IMR-90 (cell line): ENCODE measurements at regions not wholly inside any gene's neighbourhood (a gene's known extent, or its start where the extent isn't known, plus 50 kb on each side); places are given as distances from the start of the nearest gene placed in this dataset.

Experiments used
- ATAC-seq: fragments of 200-7000 bp; cut with Tn5 transposase; 2 replicates; pipeline ENCODE4 v1.9.1; 2020; ENCODE audit warnings: low read depth, mild to moderate bottlenecking, moderate library complexity
- BruUV-seq: library from RNA; stranded (reverse); fragments of 400-500 nt; replicated peaks from 2 replicates; lab custom pipeline; 2021; lab: Mats Ljungman, UMichigan
- CTCF ChIA-PET: fragments of 300-600 bp; formaldehyde crosslinking; extraction: SDS; loops from one replicate; lab custom pipeline; 2021; ENCODE audit warnings: antibody characterized with exemption; lab: Yijun Ruan, JAX
- POLR2A ChIA-PET: fragments of 300-600 bp; sonication (Branson Sonifier 250); formaldehyde crosslinking; loops from one replicate; lab custom pipeline; 2022; ENCODE audit warnings: antibody characterized with exemption; ENCODE audit not compliant: unreplicated experiment; lab: Charles Lee
- DNase-seq: peaks from one replicate; pipeline ENCODE4 v3.0.0; 2013
- H2AFZ ChIP-seq: replicated peaks from 2 replicates; pipeline ENCODE3; 2013; ENCODE audit warnings: low read length, mild to moderate bottlenecking; ENCODE audit not compliant: poor library complexity
- H2AK5ac ChIP-seq: 2 replicates; pipeline ENCODE4 v1.6.1; 2013; ENCODE audit warnings: low read depth, low read length, inconsistent platforms
- H2AK9ac ChIP-seq: replicated peaks from 2 replicates; pipeline ENCODE3; 2013; ENCODE audit warnings: mild to moderate bottlenecking, low read depth, low read length, moderate library complexity; ENCODE audit not compliant: poor library complexity
- H2BK120ac ChIP-seq: 2 replicates; pipeline ENCODE4 v1.6.1; 2013; ENCODE audit warnings: low read depth, low read length, inconsistent platforms
- H2BK15ac ChIP-seq: 3 replicates; pipeline ENCODE4 v1.6.1; 2013; ENCODE audit warnings: low read depth, low read length, inconsistent platforms
- H2BK20ac ChIP-seq: 2 replicates; pipeline ENCODE4 v1.6.1; 2013; ENCODE audit warnings: low read depth, mild to moderate bottlenecking, inconsistent platforms, low read length, moderate library complexity
- H2BK5ac ChIP-seq: 2 replicates; pipeline ENCODE4 v1.6.1; 2013; ENCODE audit warnings: mild to moderate bottlenecking, low read depth, low read length, inconsistent platforms; ENCODE audit not compliant: poor library complexity, severe bottlenecking
- H3K14ac ChIP-seq: replicated peaks from 2 replicates; pipeline ENCODE4 v1.6.1; 2013; ENCODE audit warnings: low read depth, low read length, inconsistent platforms
- H3K18ac ChIP-seq: 2 replicates; pipeline ENCODE4 v1.6.1; 2013; ENCODE audit warnings: low read depth, low read length, control low read depth
- H3K23ac ChIP-seq: 2 replicates; pipeline ENCODE4 v1.6.1; 2013; ENCODE audit warnings: low read depth, low read length, inconsistent platforms
- H3K27ac ChIP-seq: 2 replicates; pipeline ENCODE4 v1.5.1; 2013; ENCODE audit warnings: mild to moderate bottlenecking, control low read depth, low read length; ENCODE audit not compliant: insufficient read depth
- H3K27me3 ChIP-seq: 2 replicates; pipeline ENCODE4 v1.6.1; 2013; ENCODE audit warnings: low read length; ENCODE audit not compliant: control insufficient read depth, insufficient read depth
- H3K36me3 ChIP-seq: 2 replicates; pipeline ENCODE4 v1.6.1; 2013; ENCODE audit warnings: low read length, mixed read lengths; ENCODE audit not compliant: control insufficient read depth, insufficient read depth
- H3K4ac ChIP-seq: 2 replicates; pipeline ENCODE4 v1.6.1; 2013; ENCODE audit warnings: low read depth, low read length, inconsistent platforms
- H3K4me1 ChIP-seq: 2 replicates; pipeline ENCODE4 v1.6.1; 2013; ENCODE audit warnings: low read length, mixed read lengths; ENCODE audit not compliant: control insufficient read depth, insufficient read depth
- H3K4me2 ChIP-seq: 2 replicates; pipeline ENCODE4 v1.6.1; 2013; ENCODE audit warnings: low read depth, mild to moderate bottlenecking, control low read depth, low read length, moderate library complexity
- H3K4me3 ChIP-seq: 2 replicates; pipeline ENCODE4 v1.5.1; 2013; ENCODE audit warnings: low read depth, mild to moderate bottlenecking, control low read depth, low read length, moderate library complexity; ENCODE audit not compliant: insufficient read depth
- H3K56ac ChIP-seq: 2 replicates; pipeline ENCODE4 v1.6.1; 2013; ENCODE audit warnings: low read length, inconsistent platforms; ENCODE audit not compliant: insufficient read depth; ENCODE audit errors: extremely low read depth
- H3K79me1 ChIP-seq, 2 experiments: 2 replicates each; pipeline ENCODE4 v1.6.1; 2013; ENCODE audit warnings: low read length in 2 of 2, inconsistent platforms in 1 of 2, low read depth in 1 of 2
- H3K9ac ChIP-seq: 2 replicates; pipeline ENCODE4 v1.6.1; 2013; ENCODE audit warnings: low read depth, low read length, control low read depth
- H3K9me1 ChIP-seq: 2 replicates; pipeline ENCODE4 v1.6.1; 2013; ENCODE audit warnings: low read length, inconsistent platforms; ENCODE audit not compliant: insufficient read depth
- H3K9me3 ChIP-seq: 2 replicates; pipeline ENCODE4 v1.6.1; 2013; ENCODE audit warnings: low read length; ENCODE audit not compliant: control insufficient read depth, insufficient read depth
- H4K20me1 ChIP-seq: 2 replicates; pipeline ENCODE4 v1.6.1; 2013; ENCODE audit warnings: low read length, inconsistent platforms; ENCODE audit not compliant: insufficient read depth
- H4K5ac ChIP-seq: 2 replicates; pipeline ENCODE4 v1.6.1; 2013; ENCODE audit warnings: mild to moderate bottlenecking, low read depth, low read length, control low read depth
- H4K8ac ChIP-seq, 2 experiments: 2 replicates each; pipeline ENCODE4 v1.6.1; 2013; ENCODE audit warnings: low read depth in 2 of 2, low read length in 2 of 2, control low read depth in 1 of 2, inconsistent platforms in 1 of 2
- H4K91ac ChIP-seq: 2 replicates; pipeline ENCODE4 v1.6.1; 2013; ENCODE audit warnings: low read depth, low read length, inconsistent platforms; ENCODE audit not compliant: insufficient read depth
- CTCF ChIP-seq: conservative IDR thresholded peaks from 2 replicates; pipeline ENCODE4 v1.5.1; 2012; ENCODE audit warnings: mild to moderate bottlenecking, low read depth, low read length, improper control_type of control experiment
- ELK1 ChIP-seq: fragments of 150-350 bp; IDR thresholded peaks from 2 replicates; pipeline ENCODE4 v1.6.1; 2016; ENCODE audit warnings: low read depth, mild to moderate bottlenecking, low read length, moderate library complexity, borderline replicate concordance
- MAZ ChIP-seq: IDR thresholded peaks from 2 replicates; pipeline ENCODE4 v1.6.1; 2012; ENCODE audit warnings: low read depth, mild to moderate bottlenecking, low read length, improper control_type of control experiment, moderate library complexity, borderline replicate concordance
- WGBS, 2 experiments: methylation state at CpG; one replicate each; pipeline versions ENCODE4 v1.1.5 to v1.1.7; 2013; ENCODE audit warnings: missing lambda C conversion rate in 2 of 2; ENCODE audit not compliant: insufficient read length in 1 of 2; ENCODE audit errors: extremely low coverage in 2 of 2; 5-methylcytosine and 5-hydroxymethylcytosine counted together
- dilution Hi-C: fragments of 300-500 bp; cut with HindIII; formaldehyde crosslinking; loops from one replicate; pipeline ENCODE4 v1.14.3; 2018; ENCODE audit warnings: low sequenced_read_pairs; ENCODE audit not compliant: unreplicated experiment
- in situ Hi-C: fragments of 300-500 bp; cut with MboI; formaldehyde crosslinking; loops from 3 replicates; pipeline ENCODE4 v1.14.3; 2019; ENCODE audit warnings: low sequenced_read_pairs, inconsistent platforms, mixed read lengths
- intact Hi-C: fragments of 100-400 bp; cut with micrococcal nuclease; formaldehyde crosslinking; loops from 2 replicates; pipeline ENCODE4 v1.10.0; 2022

DNA sequence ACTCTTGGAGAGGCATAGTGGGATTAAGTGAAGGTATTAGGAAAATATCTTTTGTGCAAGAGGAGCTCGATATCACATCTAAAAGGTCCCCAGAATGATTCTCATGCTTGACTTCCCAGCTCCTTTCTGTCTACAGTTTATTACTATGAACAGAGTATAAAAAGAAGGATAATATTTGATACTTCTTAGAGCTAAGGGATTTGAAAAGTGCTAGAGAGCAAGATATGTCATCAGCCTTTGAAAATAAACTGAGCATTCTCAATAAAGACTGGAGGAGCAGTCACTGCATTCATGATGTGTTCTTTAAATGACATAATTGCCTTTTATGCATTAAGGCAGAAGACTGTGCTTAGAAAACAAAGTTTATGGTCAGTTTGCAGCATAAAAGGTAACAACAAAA is 543.2 kb upstream of the NRXN1 start:
- H3K23ac ChIP-seq: no peak overlapping the region
- no peak overlapping the region for H3K9ac ChIP-seq
- H3K36me3 ChIP-seq: no peaks in the 10 kb centered on the region
- CTCF ChIA-PET: no interaction called here
- H3K56ac ChIP-seq: no peak overlapping the region
- no peak overlapping the region for H4K91ac ChIP-seq
- H3K14ac ChIP-seq: no peak overlapping the region
- DNase-seq (no peak), ATAC-seq (no peak)
- H4K20me1 ChIP-seq: no peaks in the 10 kb centered on the region
- H3K9me1 ChIP-seq: no peaks in the 10 kb centered on the region
- no peak overlapping the region for H2BK5ac ChIP-seq
- no peak overlapping the region for H2AK5ac ChIP-seq
- no CpG with 5 or more reads among the region's 1 CpG for WGBS, 2 experiments
- no peak overlapping the region for H3K4me3 ChIP-seq
- H2AK9ac ChIP-seq: no peak overlapping the region
- H3K4me2 ChIP-seq: no peak overlapping the region
- H3K79me1 ChIP-seq: no peaks in the 10 kb centered on the region
- H3K27ac ChIP-seq: no peak overlapping the region
- no peak overlapping the region for H2AFZ ChIP-seq
- H3K4ac ChIP-seq: no peak overlapping the region
- H2BK20ac ChIP-seq: no peak overlapping the region
- H3K4me1 ChIP-seq: no peaks in the 10 kb centered on the region
- intact Hi-C loops (no loop called here), dilution Hi-C loops (no loop called here), in situ Hi-C loops (no loop called here)
- H3K18ac ChIP-seq: no peak overlapping the region
- H3K9me3 ChIP-seq: no peaks in the 10 kb centered on the region
- H3K27me3 ChIP-seq: no peaks in the 10 kb centered on the region
- TF ChIP-seq CTCF (no peak), ELK1 (no peak), MAZ (no peak)
- no TSS peak for BruUV-seq
- no peak overlapping the region for H4K8ac ChIP-seq
- no peak overlapping the region for H2BK120ac ChIP-seq
- no peak overlapping the region for H2BK15ac ChIP-seq
- no peak overlapping the region for H4K5ac ChIP-seq
- POLR2A ChIA-PET: no interaction called here
